ENCODE measurements at regions not wholly inside any gene's neighbourhood (a gene's known extent, or its start where the extent isn't known, plus 50 kb on each side); places are given as distances from the start of the nearest gene placed in this dataset.

DNA sequence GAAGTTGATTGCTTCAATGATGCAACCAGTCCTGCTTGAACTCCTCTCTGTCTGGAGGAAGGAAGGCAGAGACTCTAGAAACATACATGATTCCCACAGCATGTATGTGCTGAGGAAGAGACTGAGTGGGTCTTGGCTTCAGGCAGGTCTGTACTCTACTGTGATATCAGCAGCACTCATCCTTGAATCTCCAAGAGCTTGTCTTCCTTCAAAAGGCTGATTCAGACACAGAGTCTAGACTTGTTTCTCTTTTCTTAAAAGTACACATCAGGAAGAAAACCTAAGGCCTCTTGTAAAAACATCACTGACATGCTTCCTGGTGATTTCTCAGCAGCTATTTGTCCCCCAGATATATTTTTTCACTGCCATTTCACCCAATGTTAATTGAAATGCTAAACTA, 155.7 kb upstream of the HEY2 start:
- no peaks in the 10 kb centered on the region for H4K20me1 ChIP-seq (ENCODE audit: control insufficient read depth, insufficient read depth, low read length, poor library complexity, severe bottlenecking)
- no peaks in the 10 kb centered on the region for H3K9me3 ChIP-seq (ENCODE audit: control extremely low read depth in 1 of 3, control insufficient read depth in 2 of 3, insufficient read depth in 1 of 3, low read length in 2 of 3)
- Mint-ChIP-seq H3K4me1 (peaks cover 3% of the 10 kb centered on the region), H3K27ac (no peak overlapping the region), H3K4me3 (no peak overlapping the region), H3K27me3 (peaks cover 10% of the 10 kb centered on the region), H3K9me3 (ENCODE audit: insufficient read depth) (no peaks in the 10 kb centered on the region)
- no peak overlapping the region for H3K4me2 ChIP-seq (replicated peaks; ENCODE audit: low read depth, low read length, poor library complexity, severe bottlenecking)
- ChIA-PET CTCF (no interaction called here), POLR2A (no interaction called here)
- peaks cover 0 to 6% of the 10 kb centered on the region in 2 donors for H3K4me1 ChIP-seq (ENCODE audit: control insufficient read depth in 2 of 2, insufficient read depth in 2 of 2, low read length in 2 of 2)
- H3K27me3 ChIP-seq (replicated peaks in 1 of 4; ENCODE audit: control extremely low read depth in 1 of 4, control insufficient read depth in 3 of 4, insufficient read depth in 4 of 4, low read length in 3 of 4), result no peaks in the 10 kb centered on the region
- DNase-seq (no peak), ATAC-seq (ENCODE audit: low read depth) (no peak)
- no peak overlapping the region for H3K9ac ChIP-seq (ENCODE audit: low read length)
- intact Hi-C loops (cut with micrococcal nuclease), result no loop called here
- no peak overlapping the region for H3K27ac ChIP-seq (ENCODE audit: low read length in 2 of 2)
- no peak overlapping the region for H3K4me3 ChIP-seq (ENCODE audit: control extremely low read depth in 1 of 5, extremely low read depth in 1 of 5, insufficient read depth in 1 of 5, low read depth in 2 of 5, low read length in 4 of 5)
- H3K79me2 ChIP-seq (ENCODE audit: control insufficient read depth, insufficient read depth, low read length), result no peaks in the 10 kb centered on the region
- H2AFZ ChIP-seq (ENCODE audit: insufficient read depth, low read depth, low read length, poor library complexity, severe bottlenecking), result no peak overlapping the region
- TF ChIP-seq EZH2 (IDR thresholded peaks at IDR 0.05; ENCODE audit: borderline replicate concordance, insufficient read depth, low read depth, low read length, poor library complexity, severe bottlenecking), result no peak
- TF ChIP-seq, protein P1, sequence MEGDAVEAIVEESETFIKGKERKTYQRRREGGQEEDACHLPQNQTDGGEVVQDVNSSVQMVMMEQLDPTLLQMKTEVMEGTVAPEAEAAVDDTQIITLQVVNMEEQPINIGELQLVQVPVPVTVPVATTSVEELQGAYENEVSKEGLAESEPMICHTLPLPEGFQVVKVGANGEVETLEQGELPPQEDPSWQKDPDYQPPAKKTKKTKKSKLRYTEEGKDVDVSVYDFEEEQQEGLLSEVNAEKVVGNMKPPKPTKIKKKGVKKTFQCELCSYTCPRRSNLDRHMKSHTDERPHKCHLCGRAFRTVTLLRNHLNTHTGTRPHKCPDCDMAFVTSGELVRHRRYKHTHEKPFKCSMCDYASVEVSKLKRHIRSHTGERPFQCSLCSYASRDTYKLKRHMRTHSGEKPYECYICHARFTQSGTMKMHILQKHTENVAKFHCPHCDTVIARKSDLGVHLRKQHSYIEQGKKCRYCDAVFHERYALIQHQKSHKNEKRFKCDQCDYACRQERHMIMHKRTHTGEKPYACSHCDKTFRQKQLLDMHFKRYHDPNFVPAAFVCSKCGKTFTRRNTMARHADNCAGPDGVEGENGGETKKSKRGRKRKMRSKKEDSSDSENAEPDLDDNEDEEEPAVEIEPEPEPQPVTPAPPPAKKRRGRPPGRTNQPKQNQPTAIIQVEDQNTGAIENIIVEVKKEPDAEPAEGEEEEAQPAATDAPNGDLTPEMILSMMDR (IDR thresholded peaks at IDR 0.05), result no peak
- H3K36me3 ChIP-seq (replicated peaks in 1 of 2; ENCODE audit: control extremely low read depth in 1 of 2, control insufficient read depth in 1 of 2, extremely low read depth in 1 of 2, insufficient read depth in 2 of 2, low read length in 1 of 2), result no peaks in the 10 kb centered on the region

DNA sequence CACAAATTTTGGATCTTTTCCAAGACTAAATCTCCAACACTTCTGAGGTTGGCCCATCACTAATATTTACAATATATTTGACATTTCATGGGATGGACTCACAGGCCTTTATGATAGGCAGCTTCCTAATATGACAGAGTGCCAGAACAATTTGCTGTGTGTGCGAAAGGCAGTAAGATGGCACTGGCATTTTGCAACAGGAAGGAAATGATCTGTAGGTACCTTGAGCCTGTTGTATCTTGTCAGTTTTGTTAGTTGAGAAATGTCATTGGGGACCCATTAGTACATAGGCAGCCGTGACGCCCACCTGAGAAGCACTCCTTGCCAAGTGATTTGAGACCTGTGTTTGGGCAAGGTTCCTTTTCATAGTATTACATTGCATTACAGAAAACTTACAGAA, 153.4 kb upstream of the HEY2 start:
- H3K27me3 Mint-ChIP-seq, result peaks cover 8% of the 10 kb centered on the region
- H2AFZ ChIP-seq (ENCODE audit: insufficient read depth, low read depth, low read length, poor library complexity, severe bottlenecking), result no peak overlapping the region
- H3K9me3 Mint-ChIP-seq (ENCODE audit: insufficient read depth), result no peaks in the 10 kb centered on the region
- H3K4me1 Mint-ChIP-seq, result peaks cover 3% of the 10 kb centered on the region
- H3K9me3 ChIP-seq (ENCODE audit: control extremely low read depth in 1 of 3, control insufficient read depth in 2 of 3, insufficient read depth in 1 of 3, low read length in 2 of 3), result no peaks in the 10 kb centered on the region
- 100% methylated on average over 1 of the region's 3 CpGs for WGBS (ENCODE audit: insufficient coverage)
- ChIA-PET CTCF (no interaction called here), POLR2A (no interaction called here)
- H3K4me1 ChIP-seq (ENCODE audit: control insufficient read depth in 2 of 2, insufficient read depth in 2 of 2, low read length in 2 of 2), result peaks cover 0 to 6% of the 10 kb centered on the region in 2 donors
- H3K27ac Mint-ChIP-seq, result no peak overlapping the region
- ATAC-seq (ENCODE audit: low read depth) (no peak), DNase-seq (no peak)
- H4K20me1 ChIP-seq (ENCODE audit: control insufficient read depth, insufficient read depth, low read length, poor library complexity, severe bottlenecking), result no peaks in the 10 kb centered on the region
- no peak overlapping the region for H3K4me3 ChIP-seq (ENCODE audit: control extremely low read depth in 1 of 5, extremely low read depth in 1 of 5, insufficient read depth in 1 of 5, low read depth in 2 of 5, low read length in 4 of 5)
- no peak overlapping the region for H3K4me2 ChIP-seq (replicated peaks; ENCODE audit: low read depth, low read length, poor library complexity, severe bottlenecking)
- no peak overlapping the region for H3K4me3 Mint-ChIP-seq
- no peaks in the 10 kb centered on the region for H3K79me2 ChIP-seq (ENCODE audit: control insufficient read depth, insufficient read depth, low read length)
- TF ChIP-seq, protein P1 (IDR thresholded peaks at IDR 0.05), result no peak
- no peak for TF ChIP-seq EZH2 (IDR thresholded peaks at IDR 0.05; ENCODE audit: borderline replicate concordance, insufficient read depth, low read depth, low read length, poor library complexity, severe bottlenecking)
- H3K27me3 ChIP-seq (replicated peaks in 1 of 4; ENCODE audit: control extremely low read depth in 1 of 4, control insufficient read depth in 3 of 4, insufficient read depth in 4 of 4, low read length in 3 of 4), result no peaks in the 10 kb centered on the region
- no peak overlapping the region for H3K27ac ChIP-seq (ENCODE audit: low read length in 2 of 2)
- intact Hi-C loops (cut with micrococcal nuclease), result no loop called here
- no peaks in the 10 kb centered on the region for H3K36me3 ChIP-seq (replicated peaks in 1 of 2; ENCODE audit: control extremely low read depth in 1 of 2, control insufficient read depth in 1 of 2, extremely low read depth in 1 of 2, insufficient read depth in 2 of 2, low read length in 1 of 2)
- no peak overlapping the region for H3K9ac ChIP-seq (ENCODE audit: low read length)
